NCI-H345 treated with DMSO at 0.1 percent for 48 hours (cell line): ENCODE measurements at regions not wholly inside any gene's neighbourhood (a gene's known extent, or its start where the extent isn't known, plus 50 kb on each side); places are given as distances from the start of the nearest gene placed in this dataset.
"Not testable (repeated sequence)": the region's sequence is repeated elsewhere in the genome, so short reads cannot be mapped to it uniquely, and the experiment has no call there.

Source experiments
- DNase-seq: peaks from one replicate; lab custom pipeline; 2025; ENCODE audit not compliant: unreplicated experiment; lab: John Stamatoyannopoulos, UW

DNA sequence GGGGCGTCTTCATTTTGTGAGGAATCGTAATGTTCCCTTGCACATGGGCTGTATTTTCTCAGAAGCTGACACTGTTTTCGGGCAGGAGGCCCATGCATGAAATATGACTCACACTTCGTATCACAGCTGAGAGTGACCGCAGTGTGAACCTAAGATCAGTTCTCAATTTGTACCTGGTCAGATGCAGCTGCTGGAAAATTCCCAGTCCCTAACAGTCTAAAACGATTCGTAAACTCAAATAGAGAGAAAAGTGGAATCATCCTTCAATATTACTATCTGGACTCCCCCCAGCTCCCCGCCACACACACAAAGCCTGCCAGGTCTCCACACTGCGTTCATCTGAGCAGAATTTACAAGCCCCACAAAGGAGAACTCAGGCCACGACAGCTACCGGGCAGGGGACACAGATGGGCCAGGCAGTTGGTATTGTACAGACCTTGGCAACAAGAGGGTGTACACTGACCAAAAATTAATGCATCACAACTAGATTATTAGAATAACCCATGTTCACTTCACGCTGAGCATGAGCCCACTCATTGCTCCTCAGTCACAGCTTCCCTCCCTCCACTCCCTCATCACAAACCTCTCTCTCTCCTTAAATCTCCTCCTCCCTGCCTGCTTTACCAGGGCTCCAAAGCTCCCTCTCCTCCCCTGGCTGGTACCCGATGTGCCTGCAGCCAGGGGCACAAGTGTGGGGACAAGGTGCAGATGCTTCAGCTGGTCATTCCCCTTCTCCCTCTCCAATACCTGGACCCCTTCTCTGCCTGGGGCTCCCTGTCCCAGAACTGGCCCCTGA lies 488.4 kb downstream of the PREX1 start:
- DNase-seq: no peak

DNA sequence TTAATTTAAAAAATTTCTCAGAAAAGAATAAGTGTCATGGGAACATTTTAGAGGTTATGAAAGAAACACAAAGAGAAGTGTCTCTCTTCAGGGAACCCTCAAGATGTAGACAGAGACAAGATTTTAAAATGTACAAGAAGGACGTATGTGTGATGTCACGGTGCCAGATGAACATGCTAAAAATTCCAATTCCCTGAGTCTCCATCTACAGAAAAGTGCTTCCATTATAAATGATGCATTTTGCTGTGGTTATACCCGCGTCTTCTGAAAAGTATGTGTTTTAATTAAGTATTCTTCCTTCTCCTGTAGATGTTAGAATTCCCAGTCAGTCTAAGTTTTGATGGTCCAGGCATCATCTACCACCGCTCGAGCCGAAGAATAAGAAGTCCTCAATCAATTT lies 489.1 kb downstream of the PREX1 start:
- DNase-seq: no peak

GRCh38 chr20:48336597-48336996 lies 491.2 kb downstream of the PREX1 start:
- no peak for DNase-seq

- DNase-seq: peak; percentile 13
These were observed 492.3 kb downstream of the PREX1 start for GRCh38 chr20:48335308-48336050.

- DNase-seq: no peak
These were observed 494.1 kb downstream of the PREX1 start for GRCh38 chr20:48333707-48334106.

GRCh38 chr20:48332555-48332954 lies 495.2 kb downstream of the PREX1 start:
- DNase-seq: no peak

DNA sequence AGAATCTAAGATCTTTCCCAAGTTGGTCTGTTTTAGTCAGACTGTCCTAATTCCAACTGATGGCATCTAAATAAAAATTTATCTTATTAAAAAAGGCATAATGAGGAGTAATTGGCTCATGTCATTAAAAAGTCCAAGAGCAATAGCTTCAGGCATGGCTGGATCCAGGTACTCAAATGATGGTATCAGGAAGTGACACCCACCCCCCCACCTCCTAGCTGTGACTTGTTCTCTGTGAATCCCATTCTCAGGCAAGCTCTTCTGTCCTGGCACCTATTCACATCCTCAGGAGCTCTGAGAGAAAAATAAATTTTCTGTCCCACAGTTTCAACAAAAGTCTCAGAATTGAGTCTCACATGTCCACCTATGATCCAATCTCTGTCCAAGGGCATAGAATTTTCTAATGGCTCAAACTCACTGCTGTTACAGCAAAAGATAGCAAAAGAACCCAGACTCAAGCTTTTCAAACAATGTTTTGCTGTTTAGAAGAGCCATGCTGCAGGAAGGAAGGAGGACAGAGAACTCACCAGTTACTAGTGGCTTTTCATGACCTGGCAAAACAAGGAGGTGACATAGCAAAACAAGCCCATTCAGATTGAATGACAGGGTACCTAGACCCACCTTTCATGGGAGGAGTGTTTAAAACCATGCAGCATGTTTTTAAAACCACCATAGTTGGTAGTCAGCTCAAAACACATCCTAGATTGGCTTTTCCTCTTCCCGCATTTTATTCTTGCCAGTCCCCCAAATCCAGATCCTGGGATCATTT lies 496.1 kb downstream of the PREX1 start:
- no peak for DNase-seq

DNA sequence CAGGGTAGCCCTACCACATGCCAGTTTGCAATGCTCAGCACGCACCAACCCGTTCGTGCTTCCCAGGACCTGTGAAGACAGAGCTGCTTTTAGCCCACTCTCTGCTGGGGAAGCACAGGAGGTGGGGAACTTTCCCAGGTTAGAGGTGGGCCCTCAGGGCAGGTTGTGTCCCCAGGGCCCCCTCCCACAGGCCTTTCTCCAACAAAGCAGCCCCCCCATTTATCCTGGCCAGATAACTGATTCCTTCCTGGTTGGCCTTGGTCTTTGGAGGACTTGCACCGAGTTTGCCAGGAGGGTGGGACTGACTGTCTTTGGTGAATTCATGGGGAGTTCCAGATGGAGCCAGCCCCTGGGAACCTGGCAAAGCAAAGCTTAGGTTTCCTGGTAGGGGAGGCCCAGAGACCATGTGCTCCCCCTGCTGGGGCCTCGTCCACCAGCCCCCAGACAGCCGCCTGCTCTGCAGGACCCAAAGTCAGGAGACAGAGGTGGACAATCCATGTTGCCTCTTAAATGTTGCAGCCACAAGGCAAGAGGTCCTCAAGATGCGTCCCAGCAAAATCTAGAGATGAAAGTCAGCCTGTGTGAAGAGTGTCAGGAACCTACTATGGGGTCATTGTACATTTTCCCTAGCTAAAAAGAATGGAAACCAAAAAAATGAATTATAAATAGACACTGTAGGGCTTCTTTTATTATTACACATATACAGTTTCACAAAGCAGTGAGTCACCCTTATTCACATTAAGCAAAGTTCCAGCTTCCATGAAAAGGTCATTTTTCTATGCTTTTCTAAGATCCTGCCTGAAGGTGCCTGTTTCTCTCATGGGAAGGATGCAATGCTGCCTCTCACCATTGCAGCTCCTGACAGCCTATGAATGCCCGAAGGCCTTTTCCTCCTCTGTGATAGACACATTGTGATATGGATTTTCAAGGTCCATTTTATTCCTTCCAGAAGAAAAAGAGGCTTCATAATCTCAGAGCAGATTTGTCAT lies 497.8 kb downstream of the PREX1 start:
- DNase-seq: peak; percentile 24

- no peak for DNase-seq
These were observed 498.7 kb downstream of the PREX1 start for GRCh38 chr20:48329031-48329615.

- not testable (repeated sequence) for DNase-seq
These were observed 500.0 kb downstream of the PREX1 start for GRCh38 chr20:48327848-48328247.

DNA sequence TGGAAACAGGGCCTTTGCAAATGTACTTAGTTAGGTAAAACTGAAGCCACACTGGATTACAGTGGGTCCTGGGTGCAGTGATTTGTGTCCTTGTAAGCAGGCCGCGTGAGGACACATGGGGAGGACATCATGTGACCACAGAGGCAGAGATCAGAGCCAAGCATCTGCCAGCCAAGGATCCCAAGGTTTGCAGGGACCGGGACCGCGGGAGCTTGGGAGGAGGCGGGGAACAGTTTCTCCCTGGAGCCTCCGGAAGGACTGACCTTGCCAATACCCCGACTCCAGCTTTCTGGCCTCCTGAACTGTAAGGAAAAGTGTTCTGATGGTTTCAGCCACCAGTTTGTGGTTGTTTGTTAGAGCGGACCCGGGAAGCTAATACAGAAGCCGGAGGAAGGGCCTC lies 500.9 kb downstream of the PREX1 start:
- no peak for DNase-seq

DNA sequence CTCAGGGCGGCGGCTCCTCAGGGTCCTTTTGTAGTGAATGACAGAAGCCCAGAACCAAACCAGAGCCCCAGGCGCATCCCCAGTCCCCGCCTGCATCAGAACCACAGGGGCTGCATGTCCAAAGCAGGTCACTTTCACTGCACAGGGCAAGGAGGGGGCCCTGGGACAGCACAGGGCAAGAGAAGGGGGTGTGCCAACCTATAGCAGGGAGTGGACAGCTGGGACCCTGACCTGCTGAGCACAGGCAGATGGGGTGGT lies 501.4 kb downstream of the PREX1 start:
- DNase-seq: no peak

- DNase-seq: no peak
These were observed 502.0 kb downstream of the PREX1 start for GRCh38 chr20:48325656-48326433.

GRCh38 chr20:48324744-48325143 lies 503.1 kb downstream of the PREX1 start:
- no peak for DNase-seq

DNA sequence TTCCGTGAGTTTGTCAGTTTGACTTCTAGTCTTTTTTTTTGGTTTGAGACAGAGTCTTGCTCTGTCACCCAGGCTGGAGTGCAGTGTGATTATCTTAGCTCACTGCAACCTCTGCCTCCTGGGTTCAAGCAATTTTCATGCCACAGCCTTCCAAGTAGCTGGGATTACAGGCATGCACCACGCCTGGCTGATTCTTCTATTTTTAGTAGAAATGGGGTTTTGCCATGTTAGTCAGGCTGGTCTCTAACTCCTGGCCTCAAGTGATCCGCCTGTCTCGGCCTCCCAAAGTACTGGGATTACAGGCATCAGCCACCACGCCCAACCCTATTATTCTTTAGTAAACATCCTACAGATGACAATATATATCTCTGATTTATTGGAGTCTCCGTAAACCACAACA lies 506.5 kb downstream of the PREX1 start:
- DNase-seq: no peak

DNA sequence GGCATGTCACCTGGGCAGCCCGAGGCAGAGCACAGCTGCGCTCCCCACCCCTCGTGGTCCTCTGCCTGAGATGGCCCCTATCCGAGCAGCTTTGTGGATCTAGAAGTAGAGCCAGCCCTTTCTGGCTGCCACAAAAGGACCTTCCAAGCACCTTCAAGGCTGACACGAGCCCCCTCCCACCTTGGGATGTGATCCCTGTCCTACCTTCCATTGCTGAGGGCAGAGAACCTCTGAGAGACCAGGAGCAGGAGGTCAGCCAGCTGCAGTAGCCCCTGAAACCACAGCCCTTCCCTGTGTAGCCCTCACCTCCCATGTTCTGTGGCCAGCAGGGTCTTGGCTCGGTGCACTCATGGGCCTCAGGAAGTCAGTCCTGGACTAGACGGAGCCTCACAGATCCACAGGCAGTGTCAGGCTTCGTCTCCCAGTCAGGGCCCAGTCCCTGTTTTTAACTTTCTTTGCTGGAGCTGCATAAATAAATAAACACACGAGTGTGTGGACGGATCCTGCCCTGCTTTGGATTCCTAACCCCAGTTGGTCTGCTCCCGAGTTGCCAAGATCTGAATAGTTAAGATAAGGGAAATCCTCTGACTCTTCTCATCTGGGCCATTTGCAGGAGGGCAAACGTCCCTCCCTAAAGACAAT lies 507.7 kb downstream of the PREX1 start:
- no peak for DNase-seq

DNA sequence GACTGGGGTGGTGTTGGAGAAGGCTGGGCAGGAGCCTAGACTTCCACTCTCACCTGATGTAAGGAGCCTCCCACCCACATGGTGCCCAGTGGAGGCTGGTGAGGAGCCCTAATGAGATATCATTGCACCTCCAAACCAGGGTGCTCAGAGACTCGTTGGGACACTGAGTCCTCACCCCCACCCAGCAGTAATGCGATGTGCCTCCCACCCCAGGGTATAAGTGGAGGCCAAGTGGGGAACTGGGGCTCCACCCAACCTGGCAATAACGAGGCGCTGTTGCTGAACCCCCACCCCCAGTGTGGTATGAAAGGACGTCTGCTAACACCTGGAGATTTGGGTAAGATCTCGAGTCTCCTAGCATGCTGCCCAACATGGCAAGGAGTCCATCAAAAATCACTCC lies 510.2 kb downstream of the PREX1 start:
- no peak for DNase-seq

DNA sequence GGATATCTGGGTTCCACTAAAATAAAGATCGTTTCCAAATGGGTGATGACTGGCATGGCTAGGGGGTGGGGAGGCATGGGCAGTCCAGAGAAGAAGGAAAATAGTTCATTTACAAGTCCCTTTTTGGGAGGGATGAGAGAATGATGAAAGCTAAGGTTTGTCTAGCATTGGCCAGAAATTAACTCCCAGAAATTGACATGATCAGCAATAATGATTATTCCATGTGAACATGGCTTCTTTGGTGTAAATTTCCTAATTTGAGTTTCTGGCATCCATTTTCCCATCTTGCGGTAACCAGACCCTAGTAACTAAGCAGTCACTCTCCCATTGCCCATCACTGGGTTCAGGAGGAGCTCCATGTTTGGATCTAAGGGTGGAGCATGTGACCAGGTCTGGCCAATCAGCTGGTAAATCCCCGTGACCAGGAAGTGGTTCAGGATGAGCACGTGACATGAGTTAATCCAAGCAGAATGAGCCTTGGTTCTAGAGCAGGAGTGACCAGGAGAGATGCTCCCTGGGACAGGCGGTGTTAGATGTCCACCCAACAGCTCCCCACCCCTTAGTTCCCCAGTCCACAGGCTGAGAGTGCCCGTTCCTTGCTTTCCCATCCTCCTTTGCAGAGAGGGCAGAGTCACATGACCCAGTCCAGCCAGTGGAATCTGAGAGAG lies 512.7 kb downstream of the PREX1 start:
- DNase-seq: no peak

GRCh38 chr20:48313324-48313723 lies 514.5 kb downstream of the PREX1 start:
- DNase-seq: no peak
